Prostate gland (tissue), 2 donors: ENCODE measurements at regions not wholly inside any gene's neighbourhood (a gene's known extent, or its start where the extent isn't known, plus 50 kb on each side); places are given as distances from the start of the nearest gene placed in this dataset.

ENCODE experiments used
- DNase-seq: peaks from one replicate; pipeline ENCODE4 v3.0.0-alpha.2; 2019; ENCODE audit warnings: low spot score
- H3K27ac ChIP-seq, 2 donors: fragments of 200-600 bp; sonication (generic); 2 replicates each; pipeline ENCODE4 v1.5.1; 2017 to 2019
- H3K27me3 ChIP-seq: fragments of 200-600 bp; sonication (generic); replicated peaks from 2 replicates; pipeline ENCODE4 v1.5.1; 2019; ENCODE audit not compliant: insufficient read depth
- H3K36me3 ChIP-seq, 2 donors: fragments of 200-600 bp; sonication (generic); 1 replicate in 1 of 2; 2 replicates in 1 of 2; pipeline versions ENCODE4 v1.5.1 to v1.8.1; 2017 to 2019
- H3K4me1 ChIP-seq: fragments of 200-600 bp; sonication (generic); replicated peaks from 2 replicates; pipeline ENCODE4 v1.5.1; 2019
- H3K4me3 ChIP-seq, 2 donors: fragments of 200-600 bp; sonication (generic); 2 replicates each; pipeline ENCODE4 v1.5.1; 2017 to 2019
- H3K9me3 ChIP-seq: fragments of 200-600 bp; sonication (generic); 2 replicates; pipeline ENCODE4 v1.5.1; 2017
- CTCF ChIP-seq, 4 experiments: fragments of 200-600 bp in 2 of 4; fragments of 450-650 bp in 2 of 4; sonication (generic) in 2 of 4; IDR thresholded peaks; 1 replicate in 3 of 4; 2 replicates in 1 of 4; pipeline ENCODE4 v1.5.1; 2016 to 2019; ENCODE audit warnings: antibody characterized with exemption in 4 of 4, mild to moderate bottlenecking in 2 of 4, moderate library complexity in 2 of 4
- POLR2A ChIP-seq: fragments of 450-650 bp; IDR thresholded peaks from one replicate; pipeline ENCODE4 v1.6.1; 2016; ENCODE audit warnings: antibody characterized with exemption, mild to moderate bottlenecking
- POLR2AphosphoS5 ChIP-seq: sonication (generic); formaldehyde crosslinking; IDR thresholded peaks from one replicate; pipeline ENCODE4 v1.6.1; 2017; ENCODE audit warnings: antibody characterized with exemption
- WGBS: methylation state at CpG from one replicate; pipeline ENCODE4 v1.1.5; 2018; 5-methylcytosine and 5-hydroxymethylcytosine counted together
- intact Hi-C: fragments of 100-400 bp; cut with DNase I; formaldehyde crosslinking; loops from one replicate; pipeline ENCODE4 v1.14.2; 2022

- Histone ChIP-seq H3K4me1 (peaks cover 18% of the 10 kb centered on the region), H3K9me3 (no peaks in the 10 kb centered on the region), H3K27me3 (no peaks in the 10 kb centered on the region), H3K27ac (peak overlapping the region; percentile 76 to 90), H3K36me3 (no peaks in the 10 kb centered on the region), H3K4me3 (no peak overlapping the region)
- DNase-seq, result no peak
- TF ChIP-seq CTCF (IDR thresholded peaks at IDR 0.05), result no peak
- TF ChIP-seq POLR2AphosphoS5, result no peak
- no peak for TF ChIP-seq POLR2A
- WGBS, result 39% methylated on average over 3 of the region's 3 CpGs
- intact Hi-C loops, result loop anchor here (5.0 kb wide), 2 partner anchors 34 to 169 kb away; partner anchors contain the start of gene RAI14
Observed at GRCh38 chr5:34487956-34488355, 168.2 kb upstream of the RAI14 start.

- Histone ChIP-seq H3K27ac (peak overlapping the region; percentile 76 to 90), H3K36me3 (no peaks in the 10 kb centered on the region), H3K4me3 (no peak overlapping the region), H3K9me3 (no peaks in the 10 kb centered on the region), H3K27me3 (no peaks in the 10 kb centered on the region), H3K4me1 (peaks cover 18% of the 10 kb centered on the region)
- DNase-seq, result peak; percentile 55
- TF ChIP-seq POLR2A (no peak), POLR2AphosphoS5 (peak; percentile 64)
- 45% methylated on average over 4 of the region's 4 CpGs for WGBS
- intact Hi-C loops, result loop anchor here (5.0 kb wide), 2 partner anchors 33 to 168 kb away; partner anchors contain the start of gene RAI14
Observed at GRCh38 chr5:34488984-34489383, 167.1 kb upstream of the RAI14 start.

- H3K4me1 ChIP-seq, result peaks cover 18% of the 10 kb centered on the region
- TF ChIP-seq POLR2A (no peak), POLR2AphosphoS5 (no peak), CTCF (IDR thresholded peaks at IDR 0.05) (no peak)
- whole genome bisulfite sequencing, result 65% methylated on average over 3 of the region's 14 CpGs
- no peaks in the 10 kb centered on the region for H3K36me3 ChIP-seq
- intact Hi-C loops, result no loop called here
- no peak overlapping the region for H3K4me3 ChIP-seq
- DNase-seq, result no peak
- no peaks in the 10 kb centered on the region for H3K27me3 ChIP-seq
- peak overlapping the region in 1 of 2 donors; percentile 24 for H3K27ac ChIP-seq
- H3K9me3 ChIP-seq, result no peaks in the 10 kb centered on the region
Observed at GRCh38 chr5:34490506-34491250, 165.4 kb upstream of the RAI14 start.

- H3K4me3 ChIP-seq, result no peak overlapping the region
- H3K36me3 ChIP-seq, result no peaks in the 10 kb centered on the region
- WGBS, result 52% methylated on average over 6 of the region's 6 CpGs
- no peaks in the 10 kb centered on the region for H3K9me3 ChIP-seq
- H3K4me1 ChIP-seq, result peaks cover 18% of the 10 kb centered on the region
- no peaks in the 10 kb centered on the region for H3K27me3 ChIP-seq
- intact Hi-C loops, result no loop called here
- TF ChIP-seq POLR2A, result no peak
- TF ChIP-seq CTCF (IDR thresholded peaks at IDR 0.05), result no peak
- no peak for TF ChIP-seq POLR2AphosphoS5
- H3K27ac ChIP-seq, result peak overlapping the region in 1 of 2 donors; percentile 24
- DNase-seq, result no peak
Observed at GRCh38 chr5:34491251-34491620, 164.9 kb upstream of the RAI14 start.

- no peaks in the 10 kb centered on the region for H3K36me3 ChIP-seq
- no peak for TF ChIP-seq POLR2A
- no peak for TF ChIP-seq POLR2AphosphoS5
- no peak for TF ChIP-seq CTCF (IDR thresholded peaks at IDR 0.05)
- H3K4me3 ChIP-seq, result no peak overlapping the region
- no peak for DNase-seq
- 86% methylated on average over 3 of the region's 3 CpGs for WGBS
- peaks cover 4% of the 10 kb centered on the region for H3K4me1 ChIP-seq
- no peaks in the 10 kb centered on the region for H3K27me3 ChIP-seq
- no peaks in the 10 kb centered on the region for H3K9me3 ChIP-seq
- no peak overlapping the region for H3K27ac ChIP-seq
- intact Hi-C loops, result no loop called here
Observed at GRCh38 chr5:34494111-34494755, 161.9 kb upstream of the RAI14 start.
